GM10266 (cell line): ENCODE measurements at regions not wholly inside any gene's neighbourhood (a gene's known extent, or its start where the extent isn't known, plus 50 kb on each side); places are given as distances from the start of the nearest gene placed in this dataset.

Experiments used
- DNase-seq: peaks from one replicate; pipeline ENCODE4 v3.0.0; 2012; ENCODE audit errors: extremely low spot score
- CTCF ChIP-seq: IDR thresholded peaks from 2 replicates; pipeline ENCODE4 v1.5.1; 2012; ENCODE audit warnings: mild to moderate bottlenecking, low read depth; ENCODE audit not compliant: control insufficient read depth, insufficient read depth; ENCODE audit errors: missing control alignments

DNA sequence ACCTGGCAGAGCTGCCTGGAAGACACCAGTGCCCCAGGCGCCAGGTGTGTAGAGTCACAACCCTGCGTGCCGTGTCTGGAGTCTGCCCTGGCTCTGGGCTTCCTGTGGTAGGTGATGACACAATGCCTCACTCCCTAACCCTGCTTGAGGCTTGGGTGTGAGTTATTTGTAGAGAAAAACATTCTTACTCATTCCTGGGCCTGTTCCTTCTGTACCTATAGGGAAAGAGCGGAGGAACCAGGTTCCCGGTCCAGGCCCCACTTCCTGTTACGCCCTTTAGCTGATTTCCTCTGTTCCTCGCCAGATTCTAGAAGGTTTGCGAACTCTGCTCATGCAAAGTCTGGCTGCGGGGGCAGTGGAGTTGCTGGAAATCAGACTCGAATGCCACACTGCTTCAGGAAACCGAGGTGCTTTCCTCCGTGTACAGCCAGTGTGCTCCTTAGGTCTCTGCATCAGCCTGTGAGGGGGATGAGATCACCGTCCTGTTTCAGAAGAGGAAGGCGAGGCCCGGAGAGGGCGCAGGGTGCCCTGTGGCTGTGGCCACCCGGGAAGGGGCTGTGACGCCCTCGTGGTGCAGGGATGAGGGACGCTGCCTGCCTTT is 67.1 kb upstream of the DUSP22 start:
- DNase-seq, result no peak
- TF ChIP-seq CTCF, result no peak

DNA sequence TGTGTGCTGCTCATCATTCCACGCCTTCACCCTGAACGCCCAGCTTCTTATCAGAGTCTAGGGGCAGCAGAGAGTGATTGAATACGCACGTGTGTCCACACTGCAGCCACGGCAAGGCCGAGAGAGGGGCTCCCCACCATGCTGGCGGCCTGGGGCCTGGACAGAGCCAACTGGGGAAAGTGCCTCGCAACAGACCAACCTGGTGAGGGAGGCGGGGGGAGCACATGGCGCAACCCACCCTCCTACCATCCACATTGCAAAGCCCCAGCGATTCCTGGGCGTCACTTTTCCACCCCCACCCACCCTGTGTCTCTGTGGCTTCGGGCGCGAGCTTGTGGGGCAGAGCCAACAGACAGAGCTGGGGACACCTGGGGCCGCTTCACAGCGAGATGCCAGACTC is 66.4 kb upstream of the DUSP22 start:
- DNase-seq, result no peak
- no peak for TF ChIP-seq CTCF

DNA sequence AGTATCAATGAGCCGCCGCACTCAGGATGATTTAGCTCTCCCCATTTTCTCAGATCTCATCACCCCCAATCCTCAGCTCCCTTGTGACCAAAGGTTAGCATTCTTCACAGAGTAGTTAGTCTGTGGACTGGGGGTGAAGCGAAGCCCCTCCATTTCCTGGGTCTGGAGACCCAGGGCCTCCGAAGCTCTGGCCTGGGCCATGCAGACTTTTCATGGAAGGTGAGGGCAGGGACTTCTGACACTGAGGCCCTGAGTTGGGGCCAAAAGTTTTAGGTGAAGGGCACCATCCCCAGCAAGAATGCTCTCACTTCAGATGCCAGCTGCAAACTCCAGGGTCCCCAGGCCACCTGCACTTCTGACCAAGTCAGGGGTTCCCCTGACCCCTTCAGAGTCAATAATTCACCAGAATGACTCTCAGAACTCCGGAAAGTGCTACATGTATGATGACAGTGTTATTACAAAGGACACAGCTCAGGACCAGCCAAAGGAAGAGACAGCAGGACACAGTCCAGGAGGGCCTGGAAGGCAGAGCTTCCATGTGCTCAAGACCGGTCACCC is 65.7 kb upstream of the DUSP22 start:
- TF ChIP-seq CTCF, result no peak

GRCh38 chr6:227074-227782 is 65.1 kb upstream of the DUSP22 start:
- peak; percentile 42 for TF ChIP-seq CTCF
- peak; percentile 59 for DNase-seq

More for the DNA sequence above, 65.7 kb upstream of the DUSP22 start:
- DNase-seq, result no peak

GRCh38 chr6:227812-228338 is 64.4 kb upstream of the DUSP22 start:
- no peak for TF ChIP-seq CTCF
- DNase-seq, result peak; percentile 41

DNA sequence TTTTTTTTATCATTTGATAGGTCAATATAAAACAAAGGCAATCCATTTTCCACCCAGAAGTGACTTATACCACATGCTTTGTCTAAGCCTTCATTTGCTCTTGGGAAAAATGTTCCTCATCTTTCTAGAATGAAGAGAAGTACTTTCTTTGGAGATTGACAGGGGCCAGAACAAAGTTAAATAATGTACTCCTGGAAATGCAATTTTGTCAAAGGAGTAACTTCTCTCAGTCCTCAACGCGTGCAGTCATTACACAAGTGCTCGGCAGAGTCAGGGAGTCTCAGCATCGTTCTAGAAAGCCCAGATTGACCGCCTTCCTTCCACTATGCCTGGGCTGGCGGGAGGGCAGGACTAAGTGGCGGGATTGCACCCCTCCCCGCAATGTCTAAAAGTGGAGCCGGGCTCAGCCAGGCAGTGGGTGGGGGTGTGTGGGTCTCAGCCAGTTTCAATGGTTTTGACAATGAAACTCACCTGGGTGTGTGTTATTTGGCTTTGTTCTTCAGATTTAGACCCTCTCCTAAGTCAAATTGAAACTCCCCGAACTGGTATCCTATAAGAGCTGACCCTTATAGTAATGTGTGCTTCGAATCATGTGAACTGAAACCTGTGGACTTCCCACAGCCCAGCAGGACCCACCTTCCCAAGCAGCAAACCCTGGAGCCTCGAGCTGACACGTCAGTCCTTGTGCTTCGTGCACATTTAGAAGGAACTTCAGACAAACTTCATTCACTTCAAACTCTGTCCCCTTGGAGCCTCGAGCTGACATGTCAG is 63.2 kb upstream of the DUSP22 start:
- TF ChIP-seq CTCF, result no peak
- DNase-seq, result peak; percentile 51
